Left ventricle myocardium inferior (tissue), 1 donor: ENCODE measurements at regions not wholly inside any gene's neighbourhood (a gene's known extent, or its start where the extent isn't known, plus 50 kb on each side); places are given as distances from the start of the nearest gene placed in this dataset.

ENCODE experiments used
- DNase-seq: peaks from one replicate; pipeline ENCODE4 v3.0.0-alpha.2; 2020
- H3K27ac ChIP-seq: fragments of 200-600 bp; replicated peaks from 2 replicates; pipeline ENCODE4 v1.8.0; 2021
- H3K27me3 ChIP-seq: fragments of 200-600 bp; 2 replicates; pipeline ENCODE4 v1.8.0; 2021; ENCODE audit warnings: low read depth
- H3K36me3 ChIP-seq: fragments of 200-600 bp; 2 replicates; pipeline ENCODE4 v1.8.0; 2021
- H3K4me1 ChIP-seq: fragments of 200-600 bp; 2 replicates; pipeline ENCODE4 v1.8.0; 2021
- H3K4me3 ChIP-seq: fragments of 200-600 bp; 2 replicates; pipeline ENCODE4 v1.8.0; 2021; ENCODE audit warnings: mild to moderate bottlenecking, moderate library complexity
- H3K9me3 ChIP-seq: fragments of 200-600 bp; replicated peaks from 2 replicates; pipeline ENCODE4 v1.8.0; 2021
- intact Hi-C: fragments of 100-400 bp; cut with micrococcal nuclease; formaldehyde crosslinking; loops from one replicate; pipeline ENCODE4 v1.11.0; 2022
- TF ChIP-seq, protein P1 (sequence below): fragments of 200-600 bp; IDR thresholded peaks from 2 replicates; pipeline ENCODE4 v1.8.0; 2021; ENCODE audit warnings: antibody characterized with exemption, mild to moderate bottlenecking, borderline replicate concordance
- donor health status: DM: no; HTN: yes; CAD: no; lungs with severe emphysema.

DNA sequence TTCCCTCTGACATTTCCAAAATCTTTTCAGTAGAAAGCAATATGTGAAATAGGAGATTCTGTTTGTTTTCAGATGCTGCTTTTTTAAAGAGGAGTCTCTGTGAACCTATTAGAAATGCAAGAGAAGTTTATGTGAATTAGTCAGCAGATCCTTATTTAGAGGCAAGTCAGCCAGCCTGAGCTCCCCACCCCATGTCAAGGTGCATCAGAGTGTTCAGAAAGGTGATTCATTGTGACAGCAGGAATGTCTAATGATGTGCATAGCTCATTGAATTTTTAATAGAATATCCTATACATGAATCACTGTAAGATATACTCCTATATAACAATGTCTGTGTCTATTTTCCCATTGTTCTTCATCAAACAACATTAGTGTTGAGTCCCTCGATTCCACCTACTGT is 1222.4 kb upstream of the USP15 start:
- H3K27me3 ChIP-seq, result no peaks in the 10 kb centered on the region
- no peaks in the 10 kb centered on the region for H3K9me3 ChIP-seq
- no peaks in the 10 kb centered on the region for H3K4me1 ChIP-seq
- no peaks in the 10 kb centered on the region for H3K36me3 ChIP-seq
- DNase-seq, result no peak
- no peak overlapping the region for H3K27ac ChIP-seq
- no peak overlapping the region for H3K4me3 ChIP-seq
- TF ChIP-seq, protein P1, sequence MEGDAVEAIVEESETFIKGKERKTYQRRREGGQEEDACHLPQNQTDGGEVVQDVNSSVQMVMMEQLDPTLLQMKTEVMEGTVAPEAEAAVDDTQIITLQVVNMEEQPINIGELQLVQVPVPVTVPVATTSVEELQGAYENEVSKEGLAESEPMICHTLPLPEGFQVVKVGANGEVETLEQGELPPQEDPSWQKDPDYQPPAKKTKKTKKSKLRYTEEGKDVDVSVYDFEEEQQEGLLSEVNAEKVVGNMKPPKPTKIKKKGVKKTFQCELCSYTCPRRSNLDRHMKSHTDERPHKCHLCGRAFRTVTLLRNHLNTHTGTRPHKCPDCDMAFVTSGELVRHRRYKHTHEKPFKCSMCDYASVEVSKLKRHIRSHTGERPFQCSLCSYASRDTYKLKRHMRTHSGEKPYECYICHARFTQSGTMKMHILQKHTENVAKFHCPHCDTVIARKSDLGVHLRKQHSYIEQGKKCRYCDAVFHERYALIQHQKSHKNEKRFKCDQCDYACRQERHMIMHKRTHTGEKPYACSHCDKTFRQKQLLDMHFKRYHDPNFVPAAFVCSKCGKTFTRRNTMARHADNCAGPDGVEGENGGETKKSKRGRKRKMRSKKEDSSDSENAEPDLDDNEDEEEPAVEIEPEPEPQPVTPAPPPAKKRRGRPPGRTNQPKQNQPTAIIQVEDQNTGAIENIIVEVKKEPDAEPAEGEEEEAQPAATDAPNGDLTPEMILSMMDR, result no peak
- intact Hi-C loops, result no loop called here

DNA sequence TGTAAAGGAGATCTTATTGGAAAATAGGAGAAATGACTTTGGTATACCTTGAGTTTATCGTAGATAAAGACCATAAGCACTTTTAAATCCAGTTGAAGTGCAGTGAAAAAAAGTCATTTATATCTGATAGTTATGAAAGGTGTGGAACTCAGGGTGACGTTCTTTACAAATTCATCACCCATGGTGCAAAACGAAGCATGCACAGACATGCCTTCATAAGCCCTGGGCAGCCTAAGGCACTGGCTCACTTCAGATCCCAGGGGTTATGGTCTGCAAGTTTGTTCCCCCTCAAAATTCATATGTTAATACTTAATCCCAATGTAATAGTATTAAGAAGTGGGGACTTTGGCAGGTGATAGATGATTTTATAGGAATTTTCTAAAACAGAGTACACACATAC is 1216.4 kb upstream of the USP15 start:
- DNase-seq, result no peak
- H3K4me1 ChIP-seq, result no peaks in the 10 kb centered on the region
- H3K27ac ChIP-seq, result no peak overlapping the region
- intact Hi-C loops, result no loop called here
- H3K36me3 ChIP-seq, result no peaks in the 10 kb centered on the region
- no peak overlapping the region for H3K4me3 ChIP-seq
- peaks cover 5% of the 10 kb centered on the region for H3K9me3 ChIP-seq
- TF ChIP-seq, protein P1, result no peak
- H3K27me3 ChIP-seq, result no peaks in the 10 kb centered on the region

DNA sequence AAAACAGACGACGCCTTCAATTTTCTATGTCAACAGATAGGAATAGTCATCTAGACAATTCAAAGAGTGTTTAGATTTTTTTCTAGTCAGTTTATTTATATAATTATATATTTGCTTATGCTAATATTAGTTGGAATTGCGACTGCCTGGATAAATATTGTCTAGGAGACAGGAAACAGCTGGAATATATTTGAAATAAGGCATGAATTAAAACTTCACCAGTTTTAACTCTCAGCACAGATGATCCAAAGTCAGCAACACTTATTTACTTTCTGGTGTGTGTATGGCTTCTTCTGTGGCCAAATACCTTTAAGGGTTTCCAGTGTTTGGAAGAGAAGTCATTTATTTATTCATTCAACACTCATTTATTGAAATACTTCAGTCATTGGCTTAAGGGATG is 1215.4 kb upstream of the USP15 start:
- DNase-seq, result no peak
- Histone ChIP-seq H3K9me3 (peaks cover 5% of the 10 kb centered on the region), H3K27me3 (no peaks in the 10 kb centered on the region), H3K4me3 (no peak overlapping the region), H3K4me1 (no peaks in the 10 kb centered on the region), H3K36me3 (no peaks in the 10 kb centered on the region), H3K27ac (no peak overlapping the region)
- TF ChIP-seq, protein P1, result no peak
- intact Hi-C loops, result no loop called here

DNA sequence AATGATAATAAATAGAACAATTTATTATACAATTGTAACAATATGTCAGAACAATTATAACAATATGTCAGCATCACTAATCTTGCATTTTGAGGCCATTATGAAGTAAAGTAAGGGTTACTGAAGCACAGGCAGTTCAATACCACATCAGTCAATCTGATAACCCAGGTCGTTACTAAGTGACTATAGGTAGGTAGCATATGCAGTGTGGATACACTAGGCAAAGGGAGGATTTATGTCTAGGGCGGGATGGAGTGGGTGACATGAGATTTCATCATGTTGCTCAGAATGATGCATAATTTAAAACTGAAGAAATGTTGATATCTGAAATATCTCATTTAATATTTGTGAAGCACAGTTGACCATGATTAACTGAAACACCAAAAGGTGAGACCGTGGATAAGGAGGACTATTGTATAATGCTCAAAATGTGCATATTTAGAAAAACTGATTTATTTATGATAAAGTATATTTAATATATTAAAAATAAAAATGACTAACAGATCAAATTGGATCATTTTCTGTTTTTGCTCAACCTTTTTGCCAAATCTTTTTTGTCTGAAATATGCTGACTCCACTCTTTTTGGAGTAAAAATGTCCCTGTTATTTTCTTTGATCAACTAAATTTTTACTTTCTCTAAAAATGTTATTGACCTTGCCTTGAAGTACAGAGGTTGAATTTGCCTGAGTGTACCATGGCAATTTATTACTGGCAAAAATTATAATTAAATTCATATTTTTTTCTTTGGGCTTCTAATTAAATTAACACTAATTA is 1189.4 kb upstream of the USP15 start:
- Histone ChIP-seq H3K27me3 (no peaks in the 10 kb centered on the region), H3K36me3 (no peaks in the 10 kb centered on the region), H3K27ac (no peak overlapping the region), H3K9me3 (peaks cover under 1% of the 10 kb centered on the region), H3K4me1 (no peaks in the 10 kb centered on the region), H3K4me3 (no peak overlapping the region)
- TF ChIP-seq, protein P1, result no peak
- DNase-seq, result no peak
- intact Hi-C loops, result no loop called here

DNA sequence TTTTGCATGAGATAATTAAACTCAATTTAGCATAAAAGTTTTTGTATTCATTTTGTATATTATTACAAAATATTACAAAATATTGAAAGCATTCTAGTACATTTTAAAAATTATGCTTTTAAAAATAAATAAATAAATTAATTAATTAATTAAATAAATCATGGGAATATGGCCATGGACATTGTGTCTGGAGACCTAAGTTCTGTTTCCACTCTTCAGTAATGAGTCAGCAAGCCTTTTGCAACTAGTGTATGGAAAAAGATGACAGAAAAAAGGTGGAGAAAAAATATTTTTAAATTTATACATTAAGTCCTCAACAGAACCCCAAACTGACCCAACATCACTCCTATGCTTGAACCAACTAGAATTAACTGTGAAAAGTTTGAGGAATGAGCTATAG is 1187.5 kb upstream of the USP15 start:
- TF ChIP-seq, protein P1, result no peak

More for the DNA sequence above, 1187.5 kb upstream of the USP15 start:
- Histone ChIP-seq H3K27ac (no peak overlapping the region), H3K9me3 (peaks cover 4% of the 10 kb centered on the region), H3K4me1 (no peaks in the 10 kb centered on the region), H3K4me3 (no peak overlapping the region), H3K27me3 (no peaks in the 10 kb centered on the region), H3K36me3 (no peaks in the 10 kb centered on the region)
- intact Hi-C loops, result no loop called here
- DNase-seq, result no peak
